ENCODE measurements at regions not wholly inside any gene's neighbourhood (a gene's known extent, or its start where the extent isn't known, plus 50 kb on each side); places are given as distances from the start of the nearest gene placed in this dataset.

GRCh38 chr13:68417801-68418200 lies 1187.7 kb upstream of the PCDH9 start:
- TF ChIP-seq SRF (IDR thresholded peaks at IDR 0.05; ENCODE audit: low read depth in 2 of 2, low read length in 2 of 2) (no peak), ATF2 (IDR thresholded peaks at IDR 0.05; ENCODE audit: low read length) (no peak), DPF2 (IDR thresholded peaks at IDR 0.05) (no peak), CREB1 (IDR thresholded peaks at IDR 0.05; ENCODE audit: low read depth) (no peak), SIN3A (IDR thresholded peaks at IDR 0.05; ENCODE audit: low read depth, low read length) (no peak), EZH2 (IDR thresholded peaks at IDR 0.05; ENCODE audit: borderline replicate concordance, control insufficient read depth, low read depth, low read length) (no peak), CTCF (IDR thresholded peaks at IDR 0.05 in 2 of 3, conservative IDR thresholded peaks at IDR 0.05 in 1 of 3; ENCODE audit: control insufficient read depth in 2 of 3, extremely low read depth in 1 of 3, insufficient read depth in 1 of 3, low read depth in 3 of 3, low read length in 3 of 3) (no peak), MYC (IDR thresholded peaks at IDR 0.05; ENCODE audit: insufficient read depth, insufficient read length, insufficient replicate concordance, low read length, severe bottlenecking) (no peak), TBL1XR1 (IDR thresholded peaks at IDR 0.05; ENCODE audit: low read depth, low read length) (no peak), BRCA1 (IDR thresholded peaks at IDR 0.05; ENCODE audit: low read depth, low read length) (no peak), SUZ12 (IDR thresholded peaks at IDR 0.05; ENCODE audit: unreplicated experiment) (no peak), HDAC2 (IDR thresholded peaks at IDR 0.05) (no peak), CUX1 (IDR thresholded peaks at IDR 0.05; ENCODE audit: insufficient replicate concordance, low read depth, low read length) (no peak)
